Left lobe of liver (tissue), 2 donors: ENCODE measurements at regions not wholly inside any gene's neighbourhood (a gene's known extent, or its start where the extent isn't known, plus 50 kb on each side); places are given as distances from the start of the nearest gene placed in this dataset.
"Not testable (repeated sequence)": the region's sequence is repeated elsewhere in the genome, so short reads cannot be mapped to it uniquely, and the experiment has no call there.

Source experiments
- ATAC-seq: fragments of 200-7000 bp; cut with Tn5 transposase; one replicate; pipeline ENCODE4 v1.9.1; 2020; ENCODE audit warnings: mild to moderate bottlenecking, moderate library complexity
- DNase-seq: peaks from one replicate; pipeline ENCODE4 v3.0.0-alpha.2; 2020; ENCODE audit warnings: low spot score
- donor health status: DM: no; HTN: no; CAD: no; lungs with moderate emphysema.
- donor health status: DM: no; HTN: yes; CAD: no.

DNA sequence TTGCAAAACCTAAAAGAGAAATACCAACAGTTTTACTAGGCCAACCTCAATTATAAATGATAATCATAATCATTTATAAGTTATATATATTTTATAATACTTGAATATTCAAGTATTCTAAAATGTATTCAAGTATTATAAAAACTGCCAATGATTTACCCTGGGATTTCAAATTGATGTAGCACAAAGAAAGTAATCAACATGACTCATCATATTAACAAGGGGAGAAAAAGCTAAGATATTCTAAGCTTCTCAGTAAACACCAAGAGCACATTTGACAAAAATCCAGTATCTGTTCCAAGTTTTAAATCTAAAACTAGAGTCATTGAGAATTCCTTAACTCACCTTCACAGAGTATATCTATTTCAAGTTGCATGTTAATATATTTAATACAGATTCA lies 56.1 kb downstream of the CAPZA3 start:
- DNase-seq = no peak

DNA sequence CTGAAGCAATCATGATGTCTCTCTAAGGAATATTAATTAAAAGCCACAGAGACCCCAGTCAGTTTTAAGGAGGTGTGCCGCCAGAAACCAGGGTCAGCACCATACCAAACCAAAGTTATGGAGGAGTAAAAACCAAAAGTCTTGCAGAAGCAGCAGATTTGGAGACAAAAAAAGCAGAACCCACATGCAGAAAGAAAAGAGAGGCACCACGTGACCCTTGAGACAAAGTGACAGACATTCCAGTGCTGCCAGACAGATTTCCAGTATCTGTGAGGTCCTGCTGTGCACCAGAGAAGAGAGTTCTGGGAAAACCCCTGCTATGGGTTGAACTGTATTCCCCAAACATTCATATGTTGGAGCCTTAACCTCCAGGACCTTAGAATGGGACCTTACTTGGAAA lies 59.7 kb downstream of the CAPZA3 start:
- no peak for DNase-seq
- no peak for ATAC-seq

More for the DNA sequence above, 56.1 kb downstream of the CAPZA3 start:
- no peak for ATAC-seq

GRCh38 chr12:18798535-18799361 lies 60.8 kb downstream of the CAPZA3 start:
- ATAC-seq (no peak), DNase-seq (no peak)

DNA sequence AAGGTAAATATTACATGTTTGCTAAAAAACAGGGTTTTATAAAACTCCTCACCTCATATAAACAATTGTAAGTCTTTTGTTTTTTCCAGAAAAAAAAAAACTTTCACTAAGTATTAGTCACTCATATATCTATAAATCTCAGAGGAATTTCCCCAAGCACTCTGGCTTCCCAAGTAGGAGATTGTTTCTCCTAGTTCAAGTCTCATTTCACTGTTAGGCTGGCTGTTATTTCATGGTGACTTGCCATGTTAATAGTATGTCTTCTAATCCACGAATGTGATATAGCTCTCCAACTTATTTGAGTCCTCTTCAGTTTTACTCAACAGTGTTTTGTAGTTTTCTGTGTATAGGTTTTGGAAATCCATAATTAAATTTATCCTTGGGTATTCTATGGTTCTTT lies 61.6 kb downstream of the CAPZA3 start:
- DNase-seq (no peak), ATAC-seq (no peak)

DNA sequence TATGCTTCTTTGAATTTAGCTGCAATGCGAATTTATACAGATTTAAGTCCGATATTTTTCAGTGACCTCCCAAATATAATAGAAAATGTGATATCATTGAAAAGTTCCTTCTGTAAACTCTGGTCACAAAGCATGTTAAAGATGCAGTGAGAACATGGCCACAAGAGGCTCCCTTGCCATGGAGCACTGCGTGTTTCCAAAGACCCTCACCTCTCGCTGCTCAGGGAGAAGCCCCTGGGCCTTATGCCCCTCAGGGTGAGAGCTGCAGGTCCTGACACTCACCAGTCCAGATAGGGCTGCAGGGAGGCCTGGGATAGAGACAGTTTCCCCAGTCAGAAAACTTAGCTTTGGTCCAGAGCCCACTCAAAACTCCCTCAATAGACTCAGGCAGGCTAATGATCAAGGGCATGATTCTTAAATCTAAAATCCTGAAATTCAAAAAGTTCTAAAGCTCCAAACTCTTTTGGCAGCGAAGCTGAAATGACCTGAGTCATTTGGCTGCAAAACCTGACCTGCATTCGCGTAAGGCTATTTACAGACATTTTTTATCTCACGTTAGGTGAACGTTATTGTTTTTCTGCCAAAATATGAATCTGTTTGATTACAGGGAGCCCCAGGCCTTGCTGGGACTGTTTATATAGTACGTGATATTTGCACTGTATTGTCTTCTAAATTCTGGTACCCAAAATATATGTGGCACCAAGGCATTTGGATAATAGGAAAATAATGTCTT lies 67.8 kb downstream of the CAPZA3 start:
- ATAC-seq (no peak), DNase-seq (no peak)

DNA sequence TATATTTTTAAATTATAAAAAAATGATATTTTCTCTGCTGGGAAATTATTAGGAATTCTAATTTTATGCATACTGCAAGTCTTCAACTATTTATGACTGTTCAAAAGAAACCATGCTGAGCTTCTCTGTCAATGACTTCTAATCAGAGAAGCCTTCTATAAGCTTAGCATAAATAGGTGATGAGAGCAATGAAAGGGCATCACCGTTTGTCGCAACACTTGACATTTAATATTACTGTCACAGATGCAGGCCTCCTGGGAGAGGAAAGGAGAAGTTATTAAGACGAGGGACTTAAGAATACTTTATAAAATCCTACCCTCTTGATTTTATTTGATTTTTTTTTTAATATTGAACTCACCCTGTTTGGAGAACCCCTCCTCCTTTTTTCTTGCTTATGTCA lies 69.8 kb downstream of the CAPZA3 start:
- DNase-seq (no peak), ATAC-seq (no peak)

- ATAC-seq (no peak), DNase-seq (no peak)
Measured at GRCh38 chr12:18808221-18808620, 70.3 kb downstream of the CAPZA3 start.

GRCh38 chr12:18810537-18811253 lies 72.8 kb downstream of the CAPZA3 start:
- no peak for ATAC-seq

GRCh38 chr12:18811273-18811672 lies 73.4 kb downstream of the CAPZA3 start:
- no peak for DNase-seq
- ATAC-seq = peak; percentile 16

More at GRCh38 chr12:18810537-18811253, 72.8 kb downstream of the CAPZA3 start:
- DNase-seq = no peak

- DNase-seq (no peak), ATAC-seq (no peak)
Measured at GRCh38 chr12:18813753-18814152, 75.8 kb downstream of the CAPZA3 start.

DNA sequence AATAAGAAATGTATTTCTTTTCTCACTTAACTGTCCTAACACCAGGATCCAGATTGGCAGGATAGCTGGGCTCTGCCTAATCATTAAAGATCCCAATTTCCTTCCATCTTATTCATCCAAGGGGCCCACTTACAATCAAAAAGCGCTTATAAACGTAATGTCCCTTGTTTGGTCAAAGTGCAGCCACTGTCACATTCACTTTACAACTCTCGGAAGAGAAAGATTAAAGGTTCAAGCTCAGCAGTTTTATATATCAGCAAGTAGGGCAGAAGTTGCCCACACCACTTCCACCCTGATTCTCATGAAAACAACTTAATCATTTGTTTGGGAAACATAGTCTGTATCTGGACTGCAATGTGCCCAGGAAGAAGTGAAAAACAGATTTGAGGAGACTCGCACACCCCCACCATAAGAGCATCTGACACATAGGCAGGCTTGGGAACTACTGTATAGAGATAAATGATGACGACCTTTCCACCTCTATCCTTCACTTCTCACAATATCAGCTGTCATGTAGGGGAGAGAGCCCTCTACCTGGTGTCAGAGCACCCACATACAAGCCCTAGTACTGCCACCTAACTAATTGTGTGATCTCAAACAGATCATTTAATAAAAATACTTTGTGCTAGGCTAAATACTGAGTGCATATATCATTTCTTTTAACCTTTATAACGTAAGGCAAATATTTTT lies 80.8 kb downstream of the CAPZA3 start:
- ATAC-seq (no peak), DNase-seq (no peak)

DNA sequence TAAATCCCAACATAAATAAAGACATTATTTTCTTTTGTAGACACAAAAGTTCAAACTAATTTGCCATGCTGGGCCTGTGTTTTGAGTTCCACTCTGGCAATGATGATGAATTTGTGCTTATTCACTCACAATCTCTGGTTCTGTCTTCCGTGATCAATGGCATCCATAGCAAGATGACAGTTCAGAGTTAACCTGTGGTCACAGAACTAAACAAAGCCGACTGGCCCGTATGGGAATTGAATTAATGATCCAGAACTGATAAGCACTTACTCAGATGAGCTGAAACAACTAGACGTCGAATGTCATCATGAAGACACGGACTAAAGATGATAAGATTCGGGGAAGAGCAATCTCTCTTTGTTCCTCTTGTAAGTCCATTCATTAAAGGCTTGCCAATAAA lies 81.6 kb downstream of the CAPZA3 start:
- ATAC-seq = no peak
- no peak for DNase-seq

- DNase-seq (no peak), ATAC-seq (no peak)
Measured at GRCh38 chr12:18823461-18823860, 85.5 kb downstream of the CAPZA3 start.

GRCh38 chr12:18824287-18824686 lies 86.4 kb downstream of the CAPZA3 start:
- no peak for DNase-seq
- ATAC-seq = no peak

- DNase-seq = no peak
- ATAC-seq = no peak
Measured at GRCh38 chr12:18825138-18825537, 87.2 kb downstream of the CAPZA3 start.

- DNase-seq (no peak), ATAC-seq (no peak)
Measured at GRCh38 chr12:18827913-18828312, 90.0 kb downstream of the CAPZA3 start.

- no peak for ATAC-seq
- no peak for DNase-seq
Measured at GRCh38 chr12:18828483-18828882, 90.6 kb downstream of the CAPZA3 start.

GRCh38 chr12:18828987-18829386 lies 91.1 kb downstream of the CAPZA3 start:
- ATAC-seq = no peak
- DNase-seq = no peak

DNA sequence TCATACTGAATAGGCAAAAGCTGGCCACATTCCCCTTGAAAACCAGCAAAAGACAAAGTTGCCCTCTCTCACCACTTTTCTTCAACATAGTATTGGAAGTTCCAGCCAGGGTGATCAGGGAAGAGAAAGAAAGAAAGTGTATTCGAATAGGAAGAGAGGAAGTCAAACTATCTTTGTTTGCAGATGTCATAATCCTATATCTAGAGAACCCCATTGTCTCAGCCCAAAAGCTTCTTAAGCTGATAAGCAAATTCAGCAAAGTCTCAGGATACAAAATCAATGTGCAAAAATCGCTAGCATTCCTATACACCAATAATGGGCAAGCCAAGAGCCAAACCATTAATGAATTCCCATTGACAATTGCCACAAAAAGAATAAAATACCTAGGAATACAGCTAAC lies 95.0 kb downstream of the CAPZA3 start:
- DNase-seq, ATAC-seq: not testable (repeated sequence)

DNA sequence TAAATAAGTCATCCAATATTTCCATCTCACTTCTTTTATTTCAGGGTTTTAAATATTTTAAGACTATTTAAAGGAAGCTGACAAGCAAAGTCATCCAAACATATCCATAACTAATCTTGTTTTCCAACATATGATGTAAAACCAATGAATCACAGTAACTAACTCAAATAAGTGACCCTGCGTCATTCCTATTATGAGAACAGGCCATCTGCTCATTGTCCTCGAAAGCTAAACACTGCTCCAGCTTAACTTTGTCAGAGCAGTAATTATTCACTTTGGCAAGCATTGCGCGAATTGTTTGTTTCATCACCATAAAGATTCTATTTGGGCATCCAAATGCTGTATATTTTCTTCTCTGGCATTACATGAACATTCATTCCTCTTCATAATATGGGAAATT lies 99.1 kb downstream of the CAPZA3 start:
- ATAC-seq (no peak), DNase-seq (no peak)

DNA sequence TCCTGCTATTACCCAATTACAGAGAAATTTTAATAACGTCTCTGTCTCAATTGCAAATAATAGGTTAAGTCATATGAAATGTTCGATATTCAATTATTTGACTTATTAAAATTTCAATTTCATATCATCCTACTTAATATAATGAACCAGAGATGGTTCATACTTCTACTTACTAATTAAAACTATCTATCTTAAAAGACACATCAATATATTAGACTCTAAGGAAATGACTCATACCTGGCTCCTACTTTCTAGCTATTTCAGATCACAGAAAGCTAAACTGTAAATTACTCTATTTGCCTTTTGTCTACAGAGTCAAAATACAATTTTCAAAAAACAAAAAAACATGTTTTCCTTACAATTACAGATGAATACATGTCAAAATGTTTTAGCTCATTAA lies 99.6 kb downstream of the CAPZA3 start:
- DNase-seq (no peak), ATAC-seq (no peak)
